Muscle of leg (tissue), 3 donors: ENCODE measurements at regions not wholly inside any gene's neighbourhood (a gene's known extent, or its start where the extent isn't known, plus 50 kb on each side); places are given as distances from the start of the nearest gene placed in this dataset.
A peak's percentile ranks its signal among the peaks of the same experiment; 100 is the strongest.

ENCODE experiments used
- DNase-seq: peaks from one replicate; pipeline ENCODE4 v3.0.0; 2013
- H3K27ac ChIP-seq: one replicate; pipeline ENCODE4 v1.5.1; 2013; ENCODE audit warnings: mild to moderate bottlenecking, low read length, control low read depth
- H3K27me3 ChIP-seq: one replicate; pipeline ENCODE4 v1.6.1; 2013; ENCODE audit warnings: low read length; ENCODE audit not compliant: control insufficient read depth, insufficient read depth
- H3K36me3 ChIP-seq: one replicate; pipeline ENCODE4 v1.6.1; 2013; ENCODE audit warnings: low read length; ENCODE audit not compliant: control insufficient read depth, insufficient read depth
- H3K4me1 ChIP-seq: one replicate; pipeline ENCODE4 v1.6.1; 2013; ENCODE audit warnings: low read length; ENCODE audit not compliant: control insufficient read depth, insufficient read depth
- H3K4me3 ChIP-seq: one replicate; pipeline ENCODE4 v1.5.1; 2013; ENCODE audit warnings: low read length, control low read depth
- H3K9me3 ChIP-seq: replicated peaks from 2 replicates; pipeline ENCODE4 v1.6.1; 2013; ENCODE audit warnings: low read depth, low read length; ENCODE audit not compliant: control insufficient read depth
- WGBS: methylation state at CpG from one replicate; pipeline ENCODE4 v1.1.5; 2013; ENCODE audit warnings: missing lambda C conversion rate; ENCODE audit not compliant: insufficient coverage; 5-methylcytosine and 5-hydroxymethylcytosine counted together

GRCh38 chr6:21392177-21392576 lies 201.4 kb upstream of the SOX4 start:
- DNase-seq, result no peak
- no peaks in the 10 kb centered on the region for H3K36me3 ChIP-seq
- no peaks in the 10 kb centered on the region for H3K9me3 ChIP-seq
- H3K27me3 ChIP-seq, result no peaks in the 10 kb centered on the region
- WGBS, result no CpG with 5 or more reads among the region's 2 CpGs
- H3K27ac ChIP-seq, result no peak overlapping the region
- no peaks in the 10 kb centered on the region for H3K4me1 ChIP-seq
- no peak overlapping the region for H3K4me3 ChIP-seq

DNA sequence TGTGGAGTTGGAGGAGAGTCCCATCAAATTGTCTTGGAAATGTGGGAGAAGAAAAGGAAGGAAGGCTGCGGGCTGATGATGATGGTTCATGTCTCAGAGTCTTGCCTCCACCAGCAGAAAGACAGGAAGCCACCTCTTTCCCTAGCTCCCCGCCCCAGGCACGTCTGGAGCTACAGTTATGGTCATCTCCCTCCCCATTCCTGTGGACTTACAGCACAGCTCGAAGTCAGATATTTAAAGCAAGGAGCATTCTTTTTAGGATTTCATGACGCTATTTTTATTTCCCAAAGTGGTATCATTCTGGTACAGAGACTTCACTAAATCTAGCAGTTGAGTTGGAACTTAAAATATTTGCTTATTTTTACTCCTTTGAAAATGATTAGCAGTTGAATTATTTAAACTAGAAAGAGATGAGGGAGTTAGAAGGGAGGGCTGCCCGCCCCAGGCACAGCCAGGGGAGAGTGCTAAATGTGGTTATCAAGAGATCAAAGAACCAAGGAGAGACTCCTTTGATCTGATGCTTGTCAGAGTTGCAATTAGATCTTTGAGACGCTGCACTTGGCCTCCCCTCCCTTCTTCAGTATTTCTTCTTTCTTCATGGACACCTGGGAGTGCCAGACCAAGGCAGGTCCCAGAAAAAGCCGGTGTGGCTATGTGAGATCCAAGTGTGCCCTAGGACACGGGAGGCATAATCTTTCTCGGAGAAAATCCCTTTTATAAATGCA lies 199.9 kb upstream of the SOX4 start:
- H3K27me3 ChIP-seq, result no peaks in the 10 kb centered on the region
- DNase-seq, result no peak
- WGBS, result 71% methylated on average over 7 of the region's 10 CpGs
- H3K4me3 ChIP-seq, result no peak overlapping the region
- no peaks in the 10 kb centered on the region for H3K4me1 ChIP-seq
- no peaks in the 10 kb centered on the region for H3K36me3 ChIP-seq
- no peaks in the 10 kb centered on the region for H3K9me3 ChIP-seq
- no peak overlapping the region for H3K27ac ChIP-seq

DNA sequence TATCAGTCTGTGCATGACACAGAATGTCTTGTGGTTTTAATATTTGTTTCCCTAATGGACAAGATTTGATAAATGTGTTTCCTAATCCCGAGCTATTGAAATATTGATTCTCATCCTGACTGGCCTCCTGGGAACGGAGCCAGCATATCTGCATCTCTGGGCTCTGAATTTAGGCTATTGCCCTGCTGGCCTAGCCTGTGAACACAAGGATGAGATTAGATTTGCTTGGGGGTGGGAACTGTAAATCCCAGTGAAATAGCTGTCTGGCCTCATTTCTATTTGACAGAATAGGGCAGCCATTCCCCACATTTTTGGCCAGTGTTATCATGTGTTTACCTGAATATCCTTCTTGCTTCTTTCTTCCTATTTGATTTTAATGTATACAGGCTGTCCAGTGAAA lies 198.4 kb upstream of the SOX4 start:
- DNase-seq, result no peak
- no CpG with 5 or more reads among the region's 2 CpGs for WGBS
- Histone ChIP-seq H3K9me3 (no peaks in the 10 kb centered on the region), H3K4me3 (no peak overlapping the region), H3K27ac (no peak overlapping the region), H3K36me3 (no peaks in the 10 kb centered on the region), H3K27me3 (no peaks in the 10 kb centered on the region), H3K4me1 (no peaks in the 10 kb centered on the region)

DNA sequence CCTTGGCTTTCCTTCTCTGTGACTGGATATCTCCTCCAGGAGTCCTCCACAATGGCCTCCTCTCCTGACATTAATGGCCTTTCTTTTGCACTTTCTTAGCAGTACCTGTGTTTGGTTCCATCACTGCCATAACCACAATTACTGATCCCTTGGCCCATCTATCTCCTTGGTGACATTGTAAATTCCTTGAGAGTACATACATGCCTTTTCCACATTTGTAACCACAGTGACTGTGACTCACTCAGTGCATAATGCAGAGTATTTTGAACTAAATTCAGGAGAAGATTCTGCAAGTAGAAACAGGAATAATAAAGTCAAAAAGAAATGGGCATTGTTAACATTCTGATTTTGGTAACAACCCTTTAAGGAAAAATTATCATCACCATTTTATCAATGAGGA lies 197.2 kb upstream of the SOX4 start:
- DNase-seq, result no peak
- Histone ChIP-seq H3K9me3 (no peaks in the 10 kb centered on the region), H3K27ac (no peak overlapping the region)

DNA sequence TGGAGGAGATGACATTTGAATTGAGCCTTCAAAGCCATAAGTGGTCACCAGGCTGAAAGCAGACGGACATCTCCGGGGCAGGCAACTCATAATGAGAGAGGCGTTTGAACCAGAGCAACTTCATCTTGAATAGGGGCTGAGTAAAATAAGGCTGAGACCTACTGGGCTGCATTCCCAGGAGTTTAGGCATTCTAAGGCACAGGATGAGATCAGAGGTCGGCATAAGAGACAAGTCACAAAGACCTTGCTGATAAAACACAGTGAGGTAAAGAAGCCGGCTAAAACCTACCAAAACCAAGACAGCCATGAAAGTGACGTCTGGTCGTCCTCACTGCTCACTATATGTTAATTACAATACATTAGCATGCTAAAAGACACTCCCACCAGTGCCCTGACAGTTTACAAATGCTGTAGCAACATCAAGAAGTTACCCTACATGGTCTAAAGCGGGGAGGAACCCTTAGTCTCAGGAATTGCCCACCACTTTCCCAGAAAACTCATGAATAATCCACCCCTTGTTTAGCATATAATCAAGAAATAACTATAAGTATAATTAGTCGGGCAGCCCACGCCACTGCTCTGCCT lies 194.7 kb upstream of the SOX4 start:
- H3K36me3 ChIP-seq, result no peaks in the 10 kb centered on the region
- H3K27ac ChIP-seq, result no peak overlapping the region
- H3K9me3 ChIP-seq, result no peaks in the 10 kb centered on the region
- WGBS, result 82% methylated on average over 6 of the region's 10 CpGs
- no peak for DNase-seq
- H3K4me3 ChIP-seq, result no peak overlapping the region
- no peaks in the 10 kb centered on the region for H3K4me1 ChIP-seq
- no peaks in the 10 kb centered on the region for H3K27me3 ChIP-seq

More for the DNA sequence above, 197.2 kb upstream of the SOX4 start:
- Histone ChIP-seq H3K4me3 (no peak overlapping the region), H3K4me1 (no peaks in the 10 kb centered on the region), H3K36me3 (no peaks in the 10 kb centered on the region), H3K27me3 (no peaks in the 10 kb centered on the region)

DNA sequence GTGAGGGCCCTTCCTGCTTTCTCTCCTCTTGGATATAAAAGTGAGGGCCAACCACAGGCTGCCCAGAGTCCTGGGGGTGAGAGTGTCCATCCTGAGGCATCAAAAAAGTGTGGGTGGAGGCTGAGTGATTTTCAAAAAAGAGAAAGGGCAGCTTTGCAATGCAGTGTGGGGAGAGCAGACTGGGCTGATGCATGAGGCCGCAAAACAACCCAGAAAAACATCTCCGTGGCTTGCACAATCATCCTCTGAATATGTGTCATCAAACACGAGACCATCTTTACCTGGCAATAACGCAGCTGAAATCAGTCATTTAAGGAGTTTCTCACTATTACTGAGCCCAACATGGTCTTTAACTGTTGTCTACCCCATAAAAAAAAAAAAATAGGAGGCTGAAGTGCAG lies 191.2 kb upstream of the SOX4 start:
- Histone ChIP-seq H3K27me3 (no peaks in the 10 kb centered on the region), H3K27ac (no peak overlapping the region), H3K4me1 (no peaks in the 10 kb centered on the region), H3K36me3 (no peaks in the 10 kb centered on the region), H3K9me3 (no peaks in the 10 kb centered on the region), H3K4me3 (no peak overlapping the region)
- no peak for DNase-seq
- no CpG with 5 or more reads among the region's 4 CpGs for whole genome bisulfite sequencing

- Histone ChIP-seq H3K4me3 (no peak overlapping the region), H3K36me3 (no peaks in the 10 kb centered on the region), H3K27me3 (no peaks in the 10 kb centered on the region), H3K4me1 (no peaks in the 10 kb centered on the region), H3K27ac (no peak overlapping the region), H3K9me3 (no peaks in the 10 kb centered on the region)
- no CpG with 5 or more reads among the region's 2 CpGs for WGBS
- DNase-seq, result no peak
These were observed 189.0 kb upstream of the SOX4 start for GRCh38 chr6:21404577-21404976.

DNA sequence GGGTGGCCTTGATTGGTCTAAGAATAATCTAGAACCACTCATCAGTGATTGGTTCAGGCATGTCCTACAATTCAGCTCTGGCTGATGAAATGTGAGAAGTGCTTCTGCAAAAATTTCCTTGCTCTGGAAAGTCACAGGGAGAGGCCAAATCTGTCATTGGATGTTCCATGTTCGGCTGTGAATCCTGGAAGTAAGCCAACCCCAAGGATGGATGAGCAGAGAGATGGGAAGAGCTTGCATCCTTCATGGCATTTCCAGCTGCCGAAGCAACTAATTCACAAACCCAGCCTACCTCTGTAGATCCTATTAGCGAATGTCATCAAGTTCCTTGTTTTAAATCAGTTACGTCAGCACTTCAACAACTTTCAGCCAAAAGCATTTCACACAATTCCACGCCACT lies 187.2 kb upstream of the SOX4 start:
- Histone ChIP-seq H3K27me3 (no peaks in the 10 kb centered on the region), H3K4me1 (no peaks in the 10 kb centered on the region), H3K36me3 (no peaks in the 10 kb centered on the region), H3K4me3 (no peak overlapping the region), H3K9me3 (no peaks in the 10 kb centered on the region), H3K27ac (no peak overlapping the region)
- DNase-seq, result peak; percentile 62
- WGBS, result 43% methylated on average over 5 of the region's 5 CpGs

- no peaks in the 10 kb centered on the region for H3K36me3 ChIP-seq
- WGBS, result 91% methylated on average over 4 of the region's 5 CpGs
- H3K27me3 ChIP-seq, result no peaks in the 10 kb centered on the region
- H3K9me3 ChIP-seq, result no peaks in the 10 kb centered on the region
- no peaks in the 10 kb centered on the region for H3K4me1 ChIP-seq
- H3K4me3 ChIP-seq, result no peak overlapping the region
- no peak overlapping the region for H3K27ac ChIP-seq
- no peak for DNase-seq
These were observed 184.3 kb upstream of the SOX4 start for GRCh38 chr6:21409231-21409630.

- Histone ChIP-seq H3K9me3 (no peaks in the 10 kb centered on the region), H3K27ac (no peak overlapping the region), H3K36me3 (no peaks in the 10 kb centered on the region), H3K4me1 (no peaks in the 10 kb centered on the region), H3K4me3 (no peak overlapping the region), H3K27me3 (no peaks in the 10 kb centered on the region)
- no peak for DNase-seq
- WGBS, result 90% methylated on average over 1 of the region's 1 CpG
These were observed 180.1 kb upstream of the SOX4 start for GRCh38 chr6:21413428-21413827.

DNA sequence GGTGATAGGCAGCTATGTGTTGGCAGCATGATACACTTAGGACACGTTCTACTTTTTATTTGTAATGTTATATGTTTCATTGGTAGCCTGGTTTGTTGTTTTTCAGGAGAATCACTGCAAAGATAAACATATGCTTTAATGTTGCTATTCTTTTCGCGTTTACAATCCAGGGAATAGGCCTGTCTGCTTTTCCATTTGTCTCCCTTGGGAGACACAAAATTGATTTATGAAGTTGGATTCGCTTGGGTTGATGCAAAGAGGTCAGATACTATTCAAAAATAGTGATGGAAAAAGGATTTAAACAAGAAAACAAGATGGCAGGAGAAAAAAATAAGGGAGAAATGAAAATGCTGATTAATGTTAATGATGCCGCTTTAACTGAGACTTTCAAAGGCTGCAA lies 179.5 kb upstream of the SOX4 start:
- Histone ChIP-seq H3K27me3 (no peaks in the 10 kb centered on the region), H3K36me3 (no peaks in the 10 kb centered on the region), H3K9me3 (no peaks in the 10 kb centered on the region), H3K4me3 (no peak overlapping the region), H3K4me1 (no peaks in the 10 kb centered on the region), H3K27ac (no peak overlapping the region)
- WGBS, result 25% methylated on average over 2 of the region's 5 CpGs
- peak; percentile 59 for DNase-seq
